Fibroblast of pulmonary artery (primary cell): ENCODE measurements at regions not wholly inside any gene's neighbourhood (a gene's known extent, or its start where the extent isn't known, plus 50 kb on each side); places are given as distances from the start of the nearest gene placed in this dataset.

Source experiments
- DNase-seq: peaks from one replicate; pipeline ENCODE4 v3.0.0-alpha.2; 2010; ENCODE audit warnings: low read depth
- H3K4me3 ChIP-seq: replicated peaks from 2 replicates; pipeline ENCODE4 v1.5.1; 2011; ENCODE audit warnings: low read depth, mild to moderate bottlenecking, control low read depth, low read length, moderate library complexity
- CTCF ChIP-seq: IDR thresholded peaks from 2 replicates; pipeline ENCODE4 v1.5.1; 2011; ENCODE audit warnings: mild to moderate bottlenecking, control low read depth, low read length, inconsistent platforms; ENCODE audit errors: missing control alignments

GRCh38 chr9:118567861-118568260, 801.4 kb downstream of the BRINP1 start:
- no peak for DNase-seq
- no peak overlapping the region for H3K4me3 ChIP-seq
- TF ChIP-seq CTCF = no peak

- TF ChIP-seq CTCF = no peak
- no peak for DNase-seq
- H3K4me3 ChIP-seq = no peak overlapping the region
Observed at GRCh38 chr9:118568704-118569103, 800.5 kb downstream of the BRINP1 start.

- H3K4me3 ChIP-seq = no peak overlapping the region
- no peak for DNase-seq
- no peak for TF ChIP-seq CTCF
Observed at GRCh38 chr9:118569148-118569547, 800.1 kb downstream of the BRINP1 start.

- DNase-seq = no peak
- TF ChIP-seq CTCF = no peak
Observed at GRCh38 chr9:118570066-118570465, 799.2 kb downstream of the BRINP1 start.

DNA sequence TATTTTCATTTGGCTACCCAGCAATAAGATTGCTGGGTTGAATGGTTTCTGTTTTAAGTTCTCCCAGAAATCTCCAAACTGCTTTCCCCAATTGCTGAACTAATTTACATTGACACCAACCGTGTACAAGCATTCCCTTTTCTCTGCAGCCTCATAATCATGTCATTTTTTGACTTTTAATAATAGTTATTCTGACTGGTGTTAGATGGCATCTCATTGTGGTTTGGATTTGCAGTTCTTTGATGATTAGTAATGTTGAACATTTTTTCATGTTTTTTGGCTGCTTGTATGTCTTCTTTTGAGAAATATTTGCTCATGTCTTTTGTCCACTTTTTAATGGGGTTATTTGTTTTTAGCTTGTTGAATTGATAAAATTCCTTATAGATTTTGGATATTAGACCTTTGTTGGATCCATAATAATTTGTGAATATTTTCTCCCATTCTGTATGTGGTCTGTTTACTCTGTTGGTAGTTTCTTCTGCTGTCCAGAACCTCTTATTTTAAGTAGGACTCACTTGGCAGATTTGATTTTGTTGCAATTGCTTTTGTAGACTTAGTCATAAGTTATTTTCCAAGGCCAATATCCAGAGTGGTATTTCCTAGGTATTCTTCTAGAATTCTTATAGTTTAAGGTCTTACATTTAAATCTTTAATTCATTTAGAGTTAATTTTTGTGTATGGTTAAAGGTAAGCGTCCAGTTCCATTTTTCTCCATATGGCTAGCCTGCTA, 793.7 kb downstream of the BRINP1 start:
- no peak for DNase-seq
- TF ChIP-seq CTCF = no peak
- H3K4me3 ChIP-seq = no peak overlapping the region

More at GRCh38 chr9:118570066-118570465, 799.2 kb downstream of the BRINP1 start:
- H3K4me3 ChIP-seq = no peak overlapping the region

DNA sequence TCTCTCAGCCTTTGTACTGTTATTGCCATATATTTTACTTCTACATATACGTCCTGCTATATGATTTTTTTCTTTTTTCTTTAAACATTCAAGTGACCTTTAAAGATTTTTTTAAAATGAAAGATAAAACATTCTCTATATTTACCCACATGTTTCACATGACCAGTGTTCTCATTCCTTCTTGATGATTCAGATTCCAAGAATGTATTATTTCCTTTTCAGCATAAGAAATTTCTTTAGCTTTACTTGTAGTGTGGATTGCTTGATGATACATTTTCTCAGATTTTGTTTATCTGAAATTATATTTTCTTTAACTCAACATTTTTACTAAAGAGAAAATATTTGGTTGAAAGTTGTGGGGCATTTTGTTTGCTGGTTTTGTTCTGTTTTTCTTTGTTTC, 792.1 kb downstream of the BRINP1 start:
- TF ChIP-seq CTCF = no peak
- DNase-seq = peak; percentile 69
- no peak overlapping the region for H3K4me3 ChIP-seq

DNA sequence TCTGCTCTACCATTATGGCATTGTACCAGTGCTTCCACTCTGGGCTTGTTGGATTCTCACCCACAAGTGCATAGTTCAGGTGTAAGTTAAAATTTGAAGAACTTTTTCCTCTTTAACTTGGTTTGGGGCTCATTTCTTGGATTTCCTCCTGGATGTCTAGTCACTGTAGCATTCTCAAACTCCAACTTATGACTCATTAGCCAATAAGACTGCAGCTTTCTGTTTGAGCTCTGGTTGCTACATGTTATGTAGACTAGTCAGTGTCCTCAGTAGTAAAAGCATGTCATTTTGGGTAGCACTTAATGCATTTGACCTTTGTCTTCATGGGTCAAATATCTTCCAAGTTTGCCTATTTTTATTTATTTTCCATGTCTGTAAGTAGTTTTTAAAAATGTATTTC, 790.8 kb downstream of the BRINP1 start:
- DNase-seq = peak; percentile 41
- no peak overlapping the region for H3K4me3 ChIP-seq
- TF ChIP-seq CTCF = no peak
